Stimulated activated CD4-positive, alpha-beta T cell treated with anti-CD3 and anti-CD28 coated beads, Interleukin-1b, Interleukin-23, amount 100 ng/mL, for 48 hours (primary cell): ENCODE measurements at regions not wholly inside any gene's neighbourhood (a gene's known extent, or its start where the extent isn't known, plus 50 kb on each side); places are given as distances from the start of the nearest gene placed in this dataset.

Experiments used
- DNase-seq: peaks from one replicate; pipeline ENCODE4 v3.0.0-alpha.2; 2020

- no peak for DNase-seq
These were observed 82.9 kb downstream of the ELOVL4 start for GRCh38 chr6:79864421-79864820.

GRCh38 chr6:79864001-79864400 lies 83.4 kb downstream of the ELOVL4 start:
- no peak for DNase-seq

GRCh38 chr6:79863566-79863965 lies 83.8 kb downstream of the ELOVL4 start:
- DNase-seq = no peak

- DNase-seq = no peak
These were observed 84.6 kb downstream of the ELOVL4 start for GRCh38 chr6:79862711-79863110.

- no peak for DNase-seq
These were observed 85.2 kb downstream of the ELOVL4 start for GRCh38 chr6:79862126-79862525.

- DNase-seq = no peak
These were observed 86.3 kb downstream of the ELOVL4 start for GRCh38 chr6:79861023-79861422.

GRCh38 chr6:79847426-79847825 lies 99.9 kb downstream of the ELOVL4 start:
- no peak for DNase-seq

- no peak for DNase-seq
These were observed 104.8 kb downstream of the ELOVL4 start for GRCh38 chr6:79842376-79843040.

- DNase-seq = no peak
These were observed 105.6 kb downstream of the ELOVL4 start for GRCh38 chr6:79841577-79842375.

- DNase-seq = no peak
These were observed 108.5 kb downstream of the ELOVL4 start for GRCh38 chr6:79838851-79839250.

GRCh38 chr6:79833964-79834284 lies 113.4 kb downstream of the ELOVL4 start:
- no peak for DNase-seq

GRCh38 chr6:79833264-79833963 lies 113.9 kb downstream of the ELOVL4 start:
- no peak for DNase-seq

GRCh38 chr6:79832723-79833122 lies 114.6 kb downstream of the ELOVL4 start:
- DNase-seq = no peak

GRCh38 chr6:79824202-79824601 lies 123.2 kb downstream of the ELOVL4 start:
- DNase-seq = no peak

- no peak for DNase-seq
These were observed 125.5 kb downstream of the ELOVL4 start for GRCh38 chr6:79821859-79822258.

- DNase-seq = no peak
These were observed 128.9 kb downstream of the ELOVL4 start for GRCh38 chr6:79818471-79818870.

GRCh38 chr6:79814940-79815339 lies 132.4 kb downstream of the ELOVL4 start:
- no peak for DNase-seq

GRCh38 chr6:79813854-79814709 lies 133.3 kb downstream of the ELOVL4 start:
- DNase-seq = peak; percentile 53

GRCh38 chr6:79813143-79813850 lies 134.1 kb downstream of the ELOVL4 start:
- no peak for DNase-seq

GRCh38 chr6:79812195-79812594 lies 135.2 kb downstream of the ELOVL4 start:
- DNase-seq = no peak

GRCh38 chr6:79810871-79811270 lies 136.5 kb downstream of the ELOVL4 start:
- no peak for DNase-seq

- no peak for DNase-seq
These were observed 137.1 kb downstream of the ELOVL4 start for GRCh38 chr6:79810185-79810705.
